Astrocyte (in vitro differentiated cells and primary cell): ENCODE measurements at regions not wholly inside any gene's neighbourhood (a gene's known extent, or its start where the extent isn't known, plus 50 kb on each side); places are given as distances from the start of the nearest gene placed in this dataset.

Source experiments
- CTCF ChIP-seq: IDR thresholded peaks from 2 replicates; pipeline ENCODE4 v1.5.1; 2011; ENCODE audit warnings: low read depth, mild to moderate bottlenecking, inconsistent platforms, low read length, moderate library complexity; ENCODE audit not compliant: insufficient read depth
- EZH2 ChIP-seq: IDR thresholded peaks from 2 replicates; pipeline ENCODE4 v1.6.1; 2012; ENCODE audit warnings: mild to moderate bottlenecking, low read length, inconsistent platforms; ENCODE audit not compliant: insufficient read depth

GRCh38 chr1:177880339-177880891, 89.4 kb downstream of the SEC16B start:
- no peak for TF ChIP-seq CTCF
- TF ChIP-seq EZH2: no peak
